PC-9 (cell line): ENCODE measurements at regions not wholly inside any gene's neighbourhood (a gene's known extent, or its start where the extent isn't known, plus 50 kb on each side); places are given as distances from the start of the nearest gene placed in this dataset.

Source experiments
- BruUV-seq: library from RNA; stranded (reverse); fragments of 400-500 nt; replicated peaks from 2 replicates; lab custom pipeline; 2021; lab: Mats Ljungman, UMichigan
- CTCF ChIA-PET: fragments of 300-600 bp; sonication (Branson Sonifier 250); formaldehyde crosslinking; loops from one replicate; lab custom pipeline; 2022; ENCODE audit warnings: antibody characterized with exemption; lab: Charles Lee
- POLR2A ChIA-PET: fragments of 300-600 bp; sonication (Branson Sonifier 250); formaldehyde crosslinking; loops from one replicate; lab custom pipeline; 2022; ENCODE audit warnings: antibody characterized with exemption; ENCODE audit not compliant: unreplicated experiment; lab: Charles Lee
- DNase-seq, 2 experiments: peaks; one replicate each; pipeline versions ENCODE4 v3.0.0 to v3.0.0-alpha.2; 2015 to 2022; ENCODE audit warnings: mixed read lengths in 1 of 2
- H2AFZ ChIP-seq: fragments of 200-600 bp; sonication (generic); 2 replicates; pipeline ENCODE4 v1.8.1; 2017; ENCODE audit warnings: antibody characterized with exemption
- H3F3A ChIP-seq: fragments of 200-600 bp; sonication (generic); 2 replicates; pipeline ENCODE4 v1.8.1; 2017; ENCODE audit warnings: antibody characterized with exemption, mild to moderate bottlenecking, low read depth; ENCODE audit not compliant: insufficient read depth
- H3K27ac ChIP-seq: fragments of 200-600 bp; sonication (generic); 2 replicates; pipeline ENCODE4 v1.6.1; 2016; ENCODE audit warnings: mixed run types
- H3K27me3 ChIP-seq: fragments of 200-600 bp; sonication (generic); 2 replicates; pipeline ENCODE4 v1.6.1; 2016; ENCODE audit warnings: low read depth, mixed run types; ENCODE audit not compliant: insufficient read depth
- H3K36me3 ChIP-seq: fragments of 200-600 bp; sonication (generic); 2 replicates; pipeline ENCODE4 v1.6.1; 2016; ENCODE audit warnings: low read depth, mixed run types
- H3K4me1 ChIP-seq: fragments of 200-600 bp; sonication (generic); replicated peaks from 2 replicates; pipeline ENCODE4 v1.6.1; 2016; ENCODE audit warnings: mixed run types; ENCODE audit not compliant: insufficient read depth
- H3K4me2 ChIP-seq: fragments of 200-600 bp; sonication (generic); 2 replicates; pipeline ENCODE4 v1.6.1; 2017; ENCODE audit warnings: mixed run types
- H3K4me3 ChIP-seq: fragments of 200-600 bp; sonication (generic); 2 replicates; pipeline ENCODE4 v1.6.1; 2016; ENCODE audit warnings: mixed run types
- H3K79me2 ChIP-seq: fragments of 200-600 bp; sonication (generic); 2 replicates; pipeline ENCODE4 v1.6.1; 2017; ENCODE audit warnings: low read depth, mixed run types
- H3K9me2 ChIP-seq: fragments of 200-600 bp; sonication (generic); 2 replicates; pipeline ENCODE4 v1.8.1; 2017; ENCODE audit warnings: mild to moderate bottlenecking; ENCODE audit not compliant: insufficient read depth
- H3K9me3 ChIP-seq: fragments of 200-600 bp; sonication (generic); 2 replicates; pipeline ENCODE4 v1.8.1; 2016; ENCODE audit warnings: low read depth; ENCODE audit not compliant: insufficient read depth
- H4K20me1 ChIP-seq: fragments of 200-600 bp; sonication (generic); 2 replicates; pipeline ENCODE4 v1.8.1; 2017; ENCODE audit not compliant: insufficient read depth
- EZH2 ChIP-seq: fragments of 200-600 bp; sonication (generic); IDR thresholded peaks from 2 replicates; pipeline ENCODE4 v1.8.0; 2017; ENCODE audit warnings: antibody characterized with exemption, low read depth
- intact Hi-C: fragments of 100-400 bp; cut with micrococcal nuclease; formaldehyde crosslinking; loops from one replicate; pipeline ENCODE4 v1.10.0; 2022; ENCODE audit not compliant: unreplicated experiment
- TF ChIP-seq, protein P1 (sequence below): fragments of 200-600 bp; sonication (generic); conservative IDR thresholded peaks from 2 replicates; pipeline ENCODE4 v1.6.1; 2017; ENCODE audit warnings: mixed run types, antibody characterized with exemption, mild to moderate bottlenecking, moderate library complexity

DNA sequence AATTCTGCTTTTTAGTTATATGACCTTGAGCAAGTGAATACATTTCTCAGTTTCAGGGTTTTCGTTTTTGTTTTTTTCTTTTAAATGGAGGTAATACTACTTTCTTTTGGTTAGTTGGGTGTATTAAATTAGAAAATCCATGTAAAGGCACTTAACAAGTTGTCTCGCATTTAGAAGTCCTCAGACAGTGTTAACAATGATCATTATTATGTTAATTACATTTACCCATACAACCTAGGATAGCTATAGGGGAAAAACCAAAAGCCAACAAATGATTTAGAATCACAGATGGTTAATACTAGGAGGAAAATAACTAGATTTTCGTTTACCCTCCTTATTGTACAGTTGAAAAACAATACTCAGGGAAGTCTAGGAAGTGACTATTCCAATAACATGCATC lies 972.2 kb upstream of the WWC1 start:
- Histone ChIP-seq H3K27ac (no peak overlapping the region), H3K4me1 (no peaks in the 10 kb centered on the region), H3K9me3 (no peaks in the 10 kb centered on the region), H4K20me1 (no peaks in the 10 kb centered on the region), H3K4me3 (no peak overlapping the region), H3K36me3 (no peaks in the 10 kb centered on the region), H3F3A (no peaks in the 10 kb centered on the region), H2AFZ (no peak overlapping the region), H3K79me2 (no peaks in the 10 kb centered on the region), H3K27me3 (no peaks in the 10 kb centered on the region), H3K4me2 (no peak overlapping the region), H3K9me2 (no peaks in the 10 kb centered on the region)
- no TSS peak for BruUV-seq
- ChIA-PET CTCF (no interaction called here), POLR2A (no interaction called here)
- intact Hi-C loops: no loop called here
- TF ChIP-seq EZH2: no peak
- TF ChIP-seq, protein P1, sequence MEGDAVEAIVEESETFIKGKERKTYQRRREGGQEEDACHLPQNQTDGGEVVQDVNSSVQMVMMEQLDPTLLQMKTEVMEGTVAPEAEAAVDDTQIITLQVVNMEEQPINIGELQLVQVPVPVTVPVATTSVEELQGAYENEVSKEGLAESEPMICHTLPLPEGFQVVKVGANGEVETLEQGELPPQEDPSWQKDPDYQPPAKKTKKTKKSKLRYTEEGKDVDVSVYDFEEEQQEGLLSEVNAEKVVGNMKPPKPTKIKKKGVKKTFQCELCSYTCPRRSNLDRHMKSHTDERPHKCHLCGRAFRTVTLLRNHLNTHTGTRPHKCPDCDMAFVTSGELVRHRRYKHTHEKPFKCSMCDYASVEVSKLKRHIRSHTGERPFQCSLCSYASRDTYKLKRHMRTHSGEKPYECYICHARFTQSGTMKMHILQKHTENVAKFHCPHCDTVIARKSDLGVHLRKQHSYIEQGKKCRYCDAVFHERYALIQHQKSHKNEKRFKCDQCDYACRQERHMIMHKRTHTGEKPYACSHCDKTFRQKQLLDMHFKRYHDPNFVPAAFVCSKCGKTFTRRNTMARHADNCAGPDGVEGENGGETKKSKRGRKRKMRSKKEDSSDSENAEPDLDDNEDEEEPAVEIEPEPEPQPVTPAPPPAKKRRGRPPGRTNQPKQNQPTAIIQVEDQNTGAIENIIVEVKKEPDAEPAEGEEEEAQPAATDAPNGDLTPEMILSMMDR: no peak
- DNase-seq: no peak

DNA sequence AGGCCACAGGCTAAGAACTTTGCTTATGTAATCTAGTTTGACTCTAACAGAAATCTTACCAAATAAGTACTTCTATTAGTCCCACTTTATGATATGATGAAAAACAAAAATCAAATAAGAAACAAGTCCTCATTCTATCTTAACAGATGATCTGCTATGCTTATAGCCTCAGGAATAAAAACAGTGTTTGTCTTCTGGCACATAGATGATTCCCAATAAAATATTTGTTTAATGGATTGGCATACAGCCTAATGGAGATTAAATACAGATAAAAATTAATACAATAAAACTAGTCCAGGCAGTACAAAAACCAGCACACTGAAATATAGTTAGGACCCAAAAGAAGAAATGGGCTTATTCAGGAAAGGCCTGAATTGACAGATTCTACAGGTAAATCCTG lies 971.4 kb upstream of the WWC1 start:
- Histone ChIP-seq H3K4me2 (no peak overlapping the region), H3F3A (no peaks in the 10 kb centered on the region), H4K20me1 (no peaks in the 10 kb centered on the region), H2AFZ (no peak overlapping the region), H3K4me3 (no peak overlapping the region), H3K36me3 (no peaks in the 10 kb centered on the region), H3K79me2 (no peaks in the 10 kb centered on the region), H3K27ac (no peak overlapping the region), H3K9me2 (no peaks in the 10 kb centered on the region), H3K9me3 (no peaks in the 10 kb centered on the region), H3K4me1 (no peaks in the 10 kb centered on the region), H3K27me3 (no peaks in the 10 kb centered on the region)
- intact Hi-C loops: no loop called here
- POLR2A ChIA-PET: no interaction called here
- no TSS peak for BruUV-seq
- no peak for DNase-seq
- TF ChIP-seq, protein P1: no peak
- no peak for TF ChIP-seq EZH2
- CTCF ChIA-PET: interaction anchor here (0.7 kb wide), 1 partner anchor 26 kb away, joined by 5 read pairs; no protein-coding TSS in a partner anchor

DNA sequence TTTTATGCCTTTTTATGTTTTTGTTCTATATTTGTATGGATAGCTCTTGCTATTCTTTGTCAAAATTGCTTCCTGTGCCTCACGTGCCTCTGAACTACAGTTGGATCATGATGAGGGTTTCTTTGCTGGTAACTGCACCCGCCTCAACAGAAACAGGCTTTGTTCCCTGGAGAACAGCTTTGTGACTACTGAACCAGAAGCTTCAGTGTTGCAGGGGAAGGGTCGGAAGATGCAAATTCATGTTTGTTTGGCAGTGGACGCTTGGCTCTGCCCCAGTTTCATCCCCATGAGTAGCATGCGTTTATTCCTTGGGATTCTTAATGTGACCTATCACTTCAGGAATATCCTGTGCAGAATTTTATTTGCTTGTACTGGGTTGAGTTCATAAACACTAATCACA lies 959.1 kb upstream of the WWC1 start:
- Histone ChIP-seq H3K27ac (no peak overlapping the region), H3K4me1 (no peaks in the 10 kb centered on the region), H3F3A (no peaks in the 10 kb centered on the region), H2AFZ (no peak overlapping the region), H3K27me3 (0 out of 2 replicates have a peak, but pooled peaks cover 8% of the 10 kb centered on the region), H3K36me3 (no peaks in the 10 kb centered on the region), H3K4me3 (no peak overlapping the region), H3K9me2 (no peaks in the 10 kb centered on the region), H3K4me2 (no peak overlapping the region), H4K20me1 (no peaks in the 10 kb centered on the region), H3K79me2 (no peaks in the 10 kb centered on the region), H3K9me3 (no peaks in the 10 kb centered on the region)
- DNase-seq: no peak
- intact Hi-C loops: loop anchor here (5.0 kb wide), 1 partner anchor 70 kb away; no protein-coding TSS in a partner anchor
- no TSS peak for BruUV-seq
- POLR2A ChIA-PET: no interaction called here
- CTCF ChIA-PET: no interaction called here
- TF ChIP-seq EZH2: no peak
- TF ChIP-seq, protein P1: no peak
